HG03103 (cell line): ENCODE measurements at regions not wholly inside any gene's neighbourhood (a gene's known extent, or its start where the extent isn't known, plus 50 kb on each side); places are given as distances from the start of the nearest gene placed in this dataset.

Experiments
- ATAC-seq: cut with Tn5 transposase; IDR thresholded peaks from one replicate; pipeline ENCODE4 v1.9.1; 2021; ENCODE audit warnings: low read depth; ENCODE audit not compliant: unreplicated experiment

DNA sequence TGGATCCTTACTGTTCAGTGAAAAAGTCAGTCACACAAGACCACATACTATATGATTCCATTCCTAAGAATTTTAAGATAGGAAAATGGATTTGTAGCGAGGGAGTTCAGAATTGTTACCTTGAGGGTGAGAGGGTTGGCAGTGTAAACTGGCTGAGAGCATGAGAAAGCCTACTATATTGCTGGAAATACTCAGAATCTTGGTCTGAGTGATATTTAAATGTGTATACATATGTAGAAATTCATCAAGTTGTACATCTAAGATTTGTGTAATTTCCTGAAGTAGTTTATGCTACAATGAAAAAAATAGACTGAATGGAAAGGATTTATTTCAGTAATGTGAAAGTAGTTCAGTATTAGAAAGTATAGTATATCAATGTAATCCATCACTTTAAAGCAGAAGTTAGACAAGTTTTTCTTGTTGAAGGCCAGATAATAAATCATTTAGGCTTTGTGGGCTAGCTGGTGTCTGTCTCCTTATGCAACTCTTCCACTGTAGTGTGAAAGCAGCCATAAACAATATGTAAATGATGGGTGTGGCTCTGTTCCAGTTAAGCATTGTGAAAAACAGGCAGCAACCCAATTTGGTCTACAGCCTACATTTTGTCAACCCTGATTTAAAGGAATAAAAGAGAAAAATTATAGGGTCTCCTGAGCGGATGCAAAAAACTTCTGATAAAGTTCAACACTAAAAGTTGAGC lies 127.2 kb upstream of the THY1 start:
- ATAC-seq: no peak

DNA sequence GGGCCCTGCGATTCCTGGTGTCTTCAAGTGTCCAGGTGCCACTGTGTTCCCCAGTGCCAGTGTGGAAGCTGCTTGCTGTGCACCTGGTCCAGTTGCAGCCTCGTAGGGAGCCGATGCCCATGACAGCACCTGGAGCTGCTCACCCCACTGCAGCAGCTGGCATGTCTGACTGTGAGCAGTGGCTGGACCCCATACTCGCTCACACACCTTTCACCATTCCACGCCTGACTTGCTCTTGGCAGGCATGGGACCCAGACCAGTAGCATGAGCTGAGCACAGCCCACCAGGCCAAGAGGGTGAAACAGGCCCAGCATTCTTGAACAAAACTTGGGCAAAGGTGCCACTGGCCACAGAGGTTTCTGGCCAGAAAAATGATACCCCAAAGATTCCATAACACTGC lies 124.5 kb upstream of the THY1 start:
- no peak for ATAC-seq

DNA sequence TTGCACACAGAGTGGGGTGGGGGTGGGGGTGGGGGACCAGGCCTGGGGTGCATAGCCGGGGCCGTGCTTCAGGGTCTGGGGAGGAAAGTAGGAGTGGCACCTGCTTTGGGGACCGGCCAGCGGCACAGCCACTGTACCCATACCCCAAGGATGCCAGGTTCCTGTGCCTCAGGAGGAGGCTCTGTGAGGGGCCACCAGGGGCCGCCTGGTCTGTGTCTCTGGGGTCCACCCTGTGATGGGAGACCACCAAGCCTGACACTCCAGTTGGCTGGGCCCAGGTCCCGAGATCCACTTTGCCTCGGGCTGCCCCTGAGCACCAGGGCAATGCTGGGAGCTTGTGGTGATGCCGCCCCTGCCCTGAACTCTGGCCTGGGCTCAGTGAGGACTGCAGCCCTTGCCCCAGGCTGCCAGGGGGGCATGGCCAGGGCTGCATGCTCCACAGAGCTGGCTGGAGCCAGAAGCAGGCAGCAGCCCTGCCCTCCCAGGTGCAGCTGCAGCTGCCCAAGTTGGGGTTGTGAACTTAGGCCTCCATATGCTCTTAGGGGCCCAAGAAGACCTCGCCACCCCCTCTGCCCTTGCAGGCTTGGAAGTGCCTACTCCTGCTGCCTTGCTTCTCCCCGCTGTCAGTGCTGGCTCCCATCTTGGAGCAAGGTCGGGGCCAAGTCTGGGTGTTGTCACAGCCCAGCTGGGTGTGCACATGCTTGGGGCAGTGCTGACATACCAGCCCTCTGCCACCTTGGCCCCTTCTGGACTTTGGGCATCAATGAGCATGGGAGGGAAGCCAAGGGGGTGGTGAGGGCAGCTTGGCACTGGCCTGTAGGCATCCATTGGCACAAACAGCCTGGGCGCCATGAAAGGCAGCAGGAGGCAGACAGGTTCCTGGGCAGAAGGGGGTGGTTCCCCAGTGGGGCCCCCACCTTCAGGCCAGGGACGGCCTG lies 123.3 kb upstream of the THY1 start:
- ATAC-seq: no peak

DNA sequence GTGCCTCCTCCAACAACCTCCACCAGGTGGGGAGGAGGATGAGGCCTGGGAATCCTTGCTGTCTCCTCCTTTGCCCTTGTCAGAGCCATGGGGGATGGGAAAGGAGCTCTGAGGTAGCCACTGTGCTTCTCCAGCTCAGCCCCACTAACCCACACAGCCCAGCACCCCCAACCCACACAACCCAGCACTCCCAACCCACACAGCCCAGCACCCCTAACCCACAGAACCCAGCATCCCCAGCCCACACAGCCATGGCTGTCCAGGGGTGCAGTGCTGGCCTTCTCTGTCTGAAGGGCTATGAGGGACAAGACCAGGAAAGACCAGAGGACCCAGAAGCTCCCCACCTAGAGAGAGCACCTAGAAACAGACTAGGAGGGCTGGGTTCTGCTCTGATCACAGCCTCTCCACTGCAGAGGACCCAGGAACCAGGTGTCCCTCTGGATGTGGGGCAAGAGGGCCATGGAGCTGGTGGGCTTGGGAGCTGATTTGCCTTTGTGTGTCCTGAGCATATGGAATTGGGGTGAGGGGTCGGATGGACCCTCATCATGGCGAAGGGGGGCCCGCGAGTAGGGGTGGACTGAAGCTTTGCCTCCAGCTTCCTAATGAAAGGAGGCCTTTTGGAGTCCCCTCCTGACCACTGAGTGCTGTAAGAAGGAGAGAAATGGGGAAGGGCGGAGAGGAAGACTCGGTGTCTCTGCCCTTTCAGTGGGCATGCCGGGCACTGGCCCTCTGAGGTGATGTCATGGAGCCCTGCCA lies 117.6 kb upstream of the THY1 start:
- ATAC-seq: no peak

DNA sequence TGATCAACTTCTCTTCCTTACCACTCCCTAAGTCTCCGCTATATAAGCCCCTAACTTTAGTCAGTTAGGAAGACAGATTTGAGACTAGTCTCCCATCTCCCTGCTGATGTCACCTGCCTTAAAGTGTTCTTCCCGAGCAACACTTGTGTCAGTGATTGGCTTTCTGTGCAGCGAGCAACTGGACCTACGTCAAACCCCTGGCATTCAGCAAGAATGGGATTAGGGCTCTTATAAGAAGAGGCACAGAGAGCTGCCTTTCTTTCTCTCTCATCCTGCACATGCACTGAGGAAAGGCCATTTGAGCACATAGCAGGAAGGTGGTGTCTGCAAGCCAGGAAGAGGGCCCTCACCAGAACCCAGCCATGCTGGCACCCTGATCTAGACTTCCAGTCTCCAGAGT lies 116.6 kb upstream of the THY1 start:
- ATAC-seq: no peak

DNA sequence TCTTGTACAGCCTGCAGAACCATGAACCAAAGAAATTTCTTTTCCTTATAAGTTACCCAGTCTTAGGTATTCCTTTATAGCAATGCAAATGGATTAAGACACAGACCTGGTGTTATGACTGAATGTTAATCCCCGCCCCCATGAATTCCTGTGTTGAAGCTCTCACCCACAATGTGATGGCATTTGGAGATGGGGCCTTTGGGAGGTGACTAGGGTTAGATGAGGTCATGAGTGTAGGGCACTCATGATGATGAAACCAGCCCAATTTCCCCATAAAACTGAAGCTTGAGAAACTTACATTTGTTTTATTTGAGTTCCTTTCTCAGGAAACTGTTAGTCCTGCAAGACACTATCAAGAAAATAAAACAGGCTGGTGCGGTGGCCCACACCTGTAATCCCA lies 115.8 kb upstream of the THY1 start:
- no peak for ATAC-seq

DNA sequence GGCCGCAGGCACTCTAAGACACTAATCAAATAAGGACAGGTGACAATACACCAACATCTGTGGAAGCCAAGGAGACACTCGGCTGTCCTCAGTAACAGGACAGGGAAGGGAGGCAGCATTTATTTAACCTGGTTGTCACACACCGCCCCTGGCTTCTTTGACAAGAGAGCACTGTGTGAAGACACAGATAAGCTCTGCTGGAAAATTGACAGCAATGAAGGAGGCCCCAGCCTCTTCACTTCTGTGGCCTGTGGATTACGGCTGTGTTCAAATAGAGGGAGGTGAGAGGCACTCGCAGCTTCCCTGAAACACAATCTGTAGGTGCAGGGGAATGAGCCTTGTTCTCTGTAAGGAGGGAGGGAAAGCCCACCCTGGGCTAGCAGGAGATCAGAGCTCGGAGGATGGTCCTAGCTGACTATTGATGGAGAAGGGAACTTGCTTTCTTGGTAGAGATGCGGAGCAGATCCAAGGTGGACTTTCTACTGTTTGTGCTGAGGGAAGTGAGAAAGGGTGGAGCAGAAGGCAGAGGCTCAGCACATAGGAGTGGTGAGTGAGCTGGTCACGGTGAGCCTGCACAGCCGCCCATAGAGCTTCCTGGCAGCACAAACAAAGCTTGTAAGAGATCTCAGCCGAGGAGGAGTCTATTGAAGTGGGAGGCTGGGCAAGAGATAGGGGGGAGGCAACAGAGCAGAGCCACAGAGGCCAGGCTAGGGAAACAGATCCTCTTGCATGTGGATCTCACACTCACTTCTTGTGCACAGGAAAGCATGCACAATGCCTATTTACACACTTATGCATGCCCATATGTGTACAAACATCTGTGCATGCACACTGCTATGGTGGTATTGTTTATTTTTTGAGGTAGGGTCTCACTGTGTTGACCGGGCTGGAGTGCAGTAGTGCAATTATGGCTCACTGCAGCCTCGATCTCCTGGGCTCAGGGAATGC lies 114.6 kb upstream of the THY1 start:
- ATAC-seq: no peak

DNA sequence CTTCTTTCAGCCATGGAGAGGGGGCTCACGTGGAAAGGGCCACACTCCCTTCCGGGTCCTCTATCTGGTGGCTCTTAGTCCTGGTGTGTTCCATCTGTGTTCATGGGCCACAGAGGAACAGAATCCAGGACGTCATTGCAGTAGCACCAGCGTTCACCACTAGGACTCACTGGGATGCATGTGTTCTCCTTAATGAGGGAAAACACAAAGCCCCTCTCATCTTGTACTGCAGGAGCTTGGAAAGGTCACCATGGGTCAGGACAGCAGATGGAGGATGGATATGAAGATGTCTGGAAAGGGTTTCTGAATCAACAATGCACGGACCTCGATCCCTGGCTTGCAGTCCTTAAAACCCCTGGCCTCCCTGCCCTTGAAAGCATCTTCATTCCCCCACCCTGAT lies 113.8 kb upstream of the THY1 start:
- no peak for ATAC-seq

DNA sequence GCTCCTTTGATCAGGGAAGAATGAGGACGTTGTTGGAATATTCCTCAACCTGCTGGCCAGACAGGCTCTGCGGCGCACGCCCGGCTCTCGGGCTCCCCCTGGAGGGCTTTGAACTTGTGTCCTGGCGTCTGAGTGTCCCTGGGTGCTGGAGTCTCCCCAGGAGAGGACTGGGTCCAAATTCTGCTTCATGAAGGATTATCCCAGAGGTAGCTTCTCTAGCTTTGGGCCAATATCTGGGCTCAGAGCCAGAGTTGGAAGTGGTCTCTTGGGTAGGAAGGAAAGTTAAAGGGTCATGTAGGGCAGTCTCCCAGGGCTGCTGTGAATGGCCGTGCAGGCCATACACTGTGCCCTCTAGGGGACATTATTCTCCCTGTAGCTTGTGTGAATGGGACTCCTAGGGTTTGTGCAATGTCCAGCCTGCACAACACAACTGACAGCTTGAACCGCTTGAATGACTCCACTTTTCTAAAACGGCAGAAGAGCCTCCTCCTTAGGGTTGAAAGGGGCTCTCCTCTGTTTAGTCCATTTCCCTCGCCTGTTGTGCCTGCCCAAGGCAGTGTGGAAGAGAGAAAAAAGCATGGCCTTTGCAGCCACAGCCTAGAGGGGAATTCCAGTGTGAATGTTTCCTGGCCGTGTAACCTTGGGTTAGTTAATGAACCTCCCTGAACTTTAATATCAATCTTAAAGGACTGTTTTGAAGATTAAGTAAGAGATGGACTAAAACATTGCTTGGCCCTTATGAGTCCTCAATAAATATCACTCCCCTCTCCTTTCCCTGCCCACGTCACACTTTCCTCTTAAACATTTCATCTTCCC lies 111.2 kb upstream of the THY1 start:
- no peak for ATAC-seq

DNA sequence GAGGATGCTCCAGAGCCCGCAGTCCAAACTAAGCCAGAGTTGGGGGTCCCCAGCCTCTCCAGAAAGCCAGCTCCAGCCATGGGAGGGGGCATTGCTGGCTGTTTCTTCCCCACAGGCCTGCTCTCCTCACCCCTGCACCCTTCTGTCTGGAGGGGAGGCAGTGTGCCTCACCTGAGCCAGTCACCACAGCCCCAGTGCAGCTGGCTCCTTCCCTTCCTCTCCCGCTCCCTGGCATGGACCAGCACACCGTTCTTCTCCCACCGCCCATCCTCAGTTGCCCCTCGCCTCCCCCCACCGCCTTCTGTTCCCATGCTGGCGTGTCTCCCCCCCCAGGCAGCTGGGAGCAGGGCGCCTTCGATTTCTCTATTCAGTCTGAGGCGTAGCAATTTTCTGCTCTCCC lies 110.5 kb upstream of the THY1 start:
- no peak for ATAC-seq

DNA sequence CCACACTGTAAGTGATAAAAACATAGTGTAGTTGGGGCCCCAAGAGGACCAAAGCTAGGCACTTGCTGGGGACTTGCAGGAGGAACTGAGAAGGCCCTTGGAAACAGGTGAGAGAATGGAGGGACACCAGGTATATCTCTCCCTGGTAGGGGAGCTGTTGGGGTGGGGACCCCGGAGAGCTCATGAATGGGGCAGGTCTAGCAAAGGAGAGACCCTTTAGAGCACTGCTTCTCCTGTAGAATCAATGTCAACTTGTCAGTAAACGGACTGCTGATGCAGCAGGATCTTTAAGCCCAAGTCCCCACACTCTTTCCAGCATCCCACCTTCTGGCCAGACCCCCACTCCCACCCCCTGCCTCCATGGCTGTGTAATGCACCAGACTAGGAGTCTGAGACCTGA lies 109.6 kb upstream of the THY1 start:
- ATAC-seq: no peak

DNA sequence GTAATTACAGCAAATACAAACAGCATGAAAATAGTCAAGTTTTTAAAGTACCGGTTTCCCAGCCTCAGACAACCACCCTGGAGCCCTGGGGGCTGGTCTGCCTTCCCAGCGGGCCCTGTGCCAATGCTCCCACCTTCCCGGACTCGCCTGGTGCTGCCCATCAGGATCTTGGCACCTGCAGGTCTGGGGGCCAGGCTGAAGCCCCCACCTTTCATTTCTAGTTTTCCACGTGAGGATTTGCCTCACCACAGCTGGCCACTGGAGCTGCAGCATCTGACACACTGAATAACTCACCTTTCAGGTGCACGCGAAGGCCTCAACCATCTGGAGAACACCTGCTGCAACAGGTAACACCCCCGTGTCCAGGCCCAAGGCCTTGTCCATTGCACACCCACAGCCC lies 108.7 kb upstream of the THY1 start:
- ATAC-seq: no peak

DNA sequence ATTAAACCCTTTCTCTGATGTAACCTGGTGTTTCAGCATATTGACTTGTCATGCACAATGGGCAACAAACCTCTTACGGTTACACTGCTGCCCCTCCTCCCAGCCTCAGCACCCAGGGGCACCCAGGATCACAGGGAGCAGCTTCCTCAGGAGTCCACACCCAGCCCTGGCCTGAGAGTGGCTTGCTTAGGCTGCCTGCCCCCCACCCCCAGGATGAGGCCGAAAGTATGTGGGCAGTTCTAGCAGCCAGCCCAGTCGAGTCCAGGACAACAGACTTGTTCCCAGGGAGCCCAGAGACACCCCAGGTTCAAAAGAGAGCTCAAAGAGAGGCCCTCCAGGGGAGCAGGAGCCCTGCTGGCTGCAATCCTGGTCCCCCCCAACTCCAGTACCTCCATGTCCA lies 108.1 kb upstream of the THY1 start:
- no peak for ATAC-seq

DNA sequence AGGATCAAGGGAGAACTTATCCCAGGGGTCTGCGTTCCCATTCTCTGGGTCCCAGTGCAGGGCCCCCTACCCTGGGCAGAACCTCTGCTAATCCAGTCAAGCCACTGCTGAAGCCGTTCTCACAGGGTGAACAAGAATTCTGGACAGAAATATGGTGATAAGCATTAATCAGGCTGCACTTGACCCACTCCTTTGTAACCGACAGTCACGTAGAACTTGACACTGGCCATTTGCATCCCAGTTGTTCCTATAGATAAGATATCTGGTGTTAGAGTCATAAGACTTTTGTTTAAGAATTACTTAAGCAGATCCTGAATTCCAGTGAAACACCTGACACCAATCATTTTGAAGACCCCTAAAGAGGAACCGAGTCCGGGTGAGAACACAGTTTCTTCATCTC lies 107.5 kb upstream of the THY1 start:
- ATAC-seq: no peak

DNA sequence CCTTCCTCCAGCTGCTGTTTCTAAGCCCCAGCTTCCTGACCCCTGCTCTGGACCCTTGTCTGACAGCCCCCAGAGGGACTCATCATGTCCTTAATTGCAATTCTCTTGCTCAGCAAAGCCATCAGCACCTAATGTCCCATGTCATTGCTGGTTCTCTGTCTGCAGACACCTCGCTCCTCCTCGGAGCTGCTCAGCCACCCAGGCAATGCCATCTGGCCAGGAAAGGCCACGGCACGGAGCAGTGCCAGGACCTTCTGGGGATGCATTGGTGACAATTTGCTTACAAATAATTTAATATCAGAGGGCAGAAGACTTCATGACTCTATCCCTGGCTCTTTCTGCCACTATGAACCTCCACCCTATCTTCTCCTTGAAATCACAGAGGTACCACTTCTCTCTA lies 107.0 kb upstream of the THY1 start:
- no peak for ATAC-seq

DNA sequence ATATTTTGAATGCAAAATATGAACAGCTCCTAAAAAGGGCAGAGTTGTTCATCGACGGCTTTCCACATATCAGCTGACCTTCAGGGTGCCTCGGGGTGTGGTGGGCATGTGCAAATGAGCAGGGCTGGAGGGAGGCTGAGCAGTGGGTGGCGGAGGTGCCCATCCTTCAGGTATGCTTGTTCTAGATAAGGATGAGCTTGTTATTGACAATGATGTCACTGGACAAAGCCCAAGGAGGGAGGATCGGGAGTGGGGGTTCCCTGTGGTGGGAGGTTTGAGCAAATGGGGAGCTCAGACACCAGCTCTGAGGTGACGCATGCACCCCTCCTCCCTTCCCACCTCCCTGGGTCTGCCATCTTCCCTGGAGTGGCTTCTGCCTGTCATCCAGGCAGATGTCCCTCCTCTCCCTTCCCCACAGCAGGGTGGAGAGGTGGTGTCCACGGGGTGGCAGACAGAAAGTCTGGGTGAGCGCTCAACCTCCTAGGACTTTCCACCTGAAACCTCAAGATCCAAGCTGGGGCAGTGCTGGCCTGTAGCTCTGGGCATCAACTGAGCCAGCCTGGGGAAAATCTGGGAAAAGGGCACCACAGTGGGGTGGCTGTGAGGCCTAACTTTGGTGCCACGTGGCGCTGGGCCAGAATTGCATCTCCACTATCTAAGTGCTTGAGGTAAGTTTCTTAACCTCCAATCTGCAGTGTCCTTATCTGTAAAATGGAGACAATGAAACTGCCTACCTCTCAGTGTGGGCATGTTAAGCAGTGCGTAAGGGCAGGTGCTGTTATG lies 106.3 kb upstream of the THY1 start:
- no peak for ATAC-seq

DNA sequence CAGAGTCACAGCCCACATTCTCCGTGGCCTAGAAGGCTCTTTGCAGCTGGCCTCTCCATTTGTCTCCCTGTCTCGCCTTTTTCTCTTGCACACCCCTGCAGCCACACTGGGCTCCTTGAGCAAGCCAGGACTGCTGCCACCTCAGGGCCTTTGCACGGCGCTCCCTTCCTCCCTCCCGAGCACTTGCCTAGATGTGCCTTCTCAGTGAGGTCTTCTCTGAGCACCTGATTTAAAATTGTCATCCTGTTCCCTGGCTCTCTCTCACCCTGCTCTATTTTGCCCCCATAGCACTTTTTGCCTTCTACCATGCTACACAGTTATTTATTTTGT lies 102.9 kb upstream of the THY1 start:
- ATAC-seq: no peak

DNA sequence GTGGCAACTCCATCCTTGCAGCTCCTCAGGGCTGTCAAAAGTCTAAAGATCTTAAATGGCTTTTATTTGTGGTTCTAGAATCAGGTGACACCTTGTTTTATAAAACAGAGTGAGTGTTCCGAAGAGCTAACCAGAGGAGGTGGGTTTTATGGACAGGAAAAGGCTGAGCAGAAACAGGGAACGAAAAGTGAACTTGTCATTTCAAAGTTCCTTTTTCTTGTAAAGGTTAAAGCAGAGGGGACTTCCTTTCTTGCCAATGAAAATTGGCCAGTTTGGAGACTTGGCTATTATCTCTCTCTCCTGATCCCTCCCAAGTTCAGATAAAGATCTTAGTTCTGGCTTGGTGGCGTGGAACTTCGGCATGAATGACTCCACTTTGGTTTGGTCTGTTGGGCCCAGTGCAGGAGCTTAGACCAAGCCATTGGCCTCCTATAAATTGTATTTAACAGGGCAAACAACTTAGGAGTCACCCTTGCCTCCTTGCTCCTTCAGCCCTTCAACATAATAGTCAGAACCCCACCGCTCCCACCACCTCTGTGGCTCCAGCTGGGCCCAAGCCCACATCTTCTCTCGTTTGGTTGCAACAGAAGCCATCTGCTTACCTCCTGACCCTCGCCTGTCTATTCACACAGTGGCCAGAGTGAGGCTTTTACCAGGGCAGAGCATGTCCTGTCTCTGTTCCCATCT lies 102.4 kb upstream of the THY1 start:
- ATAC-seq: no peak
